GM18505 (cell line): ENCODE measurements at regions not wholly inside any gene's neighbourhood (a gene's known extent, or its start where the extent isn't known, plus 50 kb on each side); places are given as distances from the start of the nearest gene placed in this dataset.

Experiments used
- ATAC-seq: cut with Tn5 transposase; IDR thresholded peaks from one replicate; pipeline ENCODE4 v1.9.1; 2021; ENCODE audit not compliant: unreplicated experiment
- POLR2A ChIP-seq: IDR thresholded peaks from 4 replicates; pipeline ENCODE4 v1.6.1; 2011; ENCODE audit warnings: borderline replicate concordance; ENCODE audit not compliant: insufficient read depth, insufficient read length; ENCODE audit errors: extremely low read depth

DNA sequence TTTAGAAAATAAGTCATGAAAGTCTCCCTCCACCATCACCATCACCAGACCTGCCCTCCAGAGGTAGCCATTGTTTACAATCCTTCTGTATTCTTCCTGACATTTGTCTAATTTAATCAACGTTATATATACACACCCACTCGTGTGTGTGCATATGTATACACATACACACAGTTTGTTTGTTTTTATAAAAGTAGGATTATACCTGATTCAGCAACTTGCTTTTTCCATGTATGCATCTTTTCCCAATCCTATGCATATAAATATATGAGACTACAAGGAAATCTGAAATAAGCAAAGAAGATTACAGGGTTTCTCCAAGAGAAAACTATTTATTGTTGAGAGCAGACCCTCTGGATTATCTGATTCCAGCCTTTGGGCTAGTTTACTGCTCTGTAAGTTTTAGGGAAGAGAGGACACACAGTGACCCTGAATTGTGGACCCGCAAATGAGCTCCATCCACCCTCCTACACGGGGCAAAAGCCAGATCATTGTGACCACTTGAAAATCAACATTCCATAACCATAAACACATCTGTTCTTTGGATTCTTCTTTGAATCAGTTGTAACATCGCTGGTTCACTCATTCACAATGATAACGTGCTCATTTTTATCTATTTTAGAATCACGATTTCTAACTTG lies 104.3 kb downstream of the CPN2 start:
- ATAC-seq: no peak
- TF ChIP-seq POLR2A: no peak

GRCh38 chr3:194247350-194247740 lies 103.8 kb downstream of the CPN2 start:
- ATAC-seq: no peak
- TF ChIP-seq POLR2A: no peak

DNA sequence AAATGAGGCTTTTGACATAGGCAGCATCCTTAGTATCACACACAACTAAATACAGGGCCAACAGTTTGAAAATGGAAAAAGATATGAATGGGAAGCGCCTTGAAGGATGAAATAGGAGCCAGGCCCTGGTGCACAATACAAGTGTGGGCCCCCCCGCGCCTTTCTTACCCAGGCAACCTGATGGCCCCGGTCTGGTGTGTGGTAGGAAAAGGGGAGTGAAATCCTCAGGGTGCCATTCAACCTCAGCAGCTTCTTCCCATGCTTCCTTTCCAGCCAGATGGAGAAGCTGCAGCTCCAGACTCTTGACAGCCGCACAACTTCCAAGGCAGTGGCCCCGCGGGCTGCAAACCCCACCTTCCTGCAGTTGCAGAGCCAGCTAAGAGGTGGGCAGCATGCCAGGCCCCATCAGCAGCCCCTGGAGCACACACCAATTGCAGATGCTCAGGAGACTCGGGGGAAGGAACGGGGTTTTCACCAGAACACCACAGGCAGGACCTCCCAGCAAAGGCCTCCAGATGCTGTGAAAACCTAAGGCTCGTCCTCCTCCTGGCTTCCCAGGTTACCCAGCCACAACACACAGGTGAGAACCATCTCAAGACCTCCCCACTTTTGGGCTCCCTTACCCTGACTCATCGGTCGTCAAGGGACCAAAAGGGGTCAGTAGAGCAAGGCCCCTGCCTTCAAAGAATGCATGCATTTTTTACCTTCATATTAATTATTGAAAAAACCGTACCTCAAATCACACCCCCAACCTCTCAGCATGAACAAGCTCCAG lies 101.6 kb downstream of the CPN2 start:
- no peak for ATAC-seq
- TF ChIP-seq POLR2A: no peak

- no peak for TF ChIP-seq POLR2A
- no peak for ATAC-seq
These were observed 100.8 kb downstream of the CPN2 start for GRCh38 chr3:194250098-194251002.

DNA sequence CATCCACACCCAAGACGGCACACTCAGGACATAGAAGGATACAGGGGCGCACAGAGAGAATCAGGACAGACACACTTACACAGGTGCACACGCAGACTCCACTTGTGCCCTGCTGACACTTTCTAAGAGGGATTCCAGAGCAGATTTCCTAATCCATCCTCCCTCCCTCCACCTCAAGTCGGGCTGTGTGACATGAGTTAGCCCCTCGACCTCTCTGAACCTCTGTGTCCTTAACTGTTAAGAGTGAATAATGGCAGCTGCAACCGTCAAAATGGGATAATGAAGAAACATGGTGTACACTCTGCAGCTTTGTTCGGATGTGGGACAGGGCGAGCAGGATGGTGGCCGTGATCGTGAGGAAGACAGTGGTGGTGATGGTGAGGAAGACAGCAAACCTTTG lies 100.1 kb downstream of the CPN2 start:
- TF ChIP-seq POLR2A: no peak
- ATAC-seq: no peak

GRCh38 chr3:194251461-194251860 lies 99.7 kb downstream of the CPN2 start:
- no peak for ATAC-seq
- no peak for TF ChIP-seq POLR2A

DNA sequence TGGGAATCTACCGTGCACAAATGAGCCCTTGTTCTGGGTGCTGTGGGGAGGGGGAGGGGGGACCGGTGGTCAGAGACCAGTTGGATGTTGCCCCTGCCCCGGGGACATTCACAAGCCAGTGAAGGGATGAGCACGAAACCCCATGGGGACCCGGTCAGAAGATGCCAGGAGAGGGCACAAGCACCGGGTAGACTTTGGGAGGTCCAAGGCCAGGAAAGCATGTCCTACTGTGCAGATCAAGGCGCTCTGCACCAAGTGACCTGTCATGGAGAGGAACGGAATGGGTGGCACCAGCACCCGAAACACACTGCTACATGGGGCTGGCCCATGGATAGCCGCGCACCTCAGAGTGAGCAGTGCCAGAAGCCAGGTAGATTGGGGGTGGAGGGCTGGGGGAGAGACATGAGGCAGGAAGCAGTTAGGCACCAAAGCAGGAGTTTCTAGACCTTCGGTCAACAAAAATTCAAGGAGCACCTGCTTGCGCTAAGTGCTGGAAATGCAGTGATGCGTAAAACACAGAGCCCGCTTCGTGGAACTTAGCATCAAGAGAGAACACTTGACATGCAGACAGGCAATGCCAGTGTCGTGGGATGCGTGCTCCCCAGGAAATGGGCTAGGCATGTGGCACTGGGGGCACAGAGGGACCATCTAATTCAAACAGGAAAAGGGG lies 99.1 kb downstream of the CPN2 start:
- no peak for TF ChIP-seq POLR2A
- no peak for ATAC-seq

GRCh38 chr3:194253270-194253669 lies 97.9 kb downstream of the CPN2 start:
- ATAC-seq: no peak
- no peak for TF ChIP-seq POLR2A

DNA sequence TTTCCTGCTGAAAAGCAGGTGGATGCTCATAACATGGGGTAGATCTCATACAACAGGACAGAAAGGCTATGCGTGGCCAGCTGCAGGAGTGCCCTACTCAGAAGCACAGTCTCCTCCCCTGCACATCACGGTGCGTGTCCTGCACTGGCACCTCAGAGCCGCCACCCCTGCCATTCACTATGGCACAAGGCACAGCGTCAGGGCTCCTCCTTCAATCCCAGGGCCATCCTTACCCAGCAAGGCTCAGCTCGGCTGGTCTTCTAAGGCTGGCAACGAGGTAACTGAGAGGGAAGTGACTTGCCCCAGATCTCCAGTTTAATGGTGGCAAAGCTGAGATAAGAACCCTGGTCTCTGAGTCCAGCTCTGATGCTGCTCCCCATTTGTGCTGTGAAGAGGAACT lies 97.1 kb downstream of the CPN2 start:
- ATAC-seq: no peak
- TF ChIP-seq POLR2A: no peak

DNA sequence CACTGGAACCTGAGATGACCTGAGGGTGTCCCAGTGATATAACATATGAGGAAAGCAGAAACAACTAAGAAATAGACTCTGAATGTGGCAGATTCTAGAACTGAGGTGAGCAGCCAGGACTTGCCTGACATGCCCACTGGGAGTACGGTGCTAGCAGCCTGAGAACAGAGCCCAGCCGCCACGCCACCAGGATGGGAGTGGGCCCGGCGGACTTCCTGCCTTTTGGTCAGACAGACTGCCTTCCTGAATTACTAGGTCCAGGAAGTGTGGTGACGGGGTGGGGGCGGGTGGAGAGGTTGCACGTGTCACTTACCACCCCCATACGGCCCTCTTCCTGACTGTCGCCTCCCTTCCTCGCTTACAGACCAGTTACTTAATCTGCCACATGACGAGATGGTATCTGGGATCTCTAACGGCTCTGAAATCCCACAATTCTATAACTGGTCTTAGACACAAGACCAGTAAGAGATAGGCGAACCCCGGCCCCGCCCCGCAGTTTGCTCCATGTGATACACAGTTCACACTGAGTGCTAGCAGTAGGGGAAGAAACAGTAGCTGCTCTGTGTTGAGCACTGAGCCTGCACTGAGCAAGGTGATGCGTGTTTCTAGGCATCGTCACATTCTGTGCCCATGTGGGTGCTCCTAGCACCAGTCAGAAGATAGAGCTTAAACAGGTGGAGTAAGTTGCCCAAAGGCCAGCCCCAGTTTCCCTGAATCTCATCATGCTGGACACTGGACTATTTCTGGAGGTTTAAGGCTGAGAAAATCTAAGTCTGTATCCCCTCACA lies 95.7 kb downstream of the CPN2 start:
- TF ChIP-seq POLR2A: peak; percentile 34

DNA sequence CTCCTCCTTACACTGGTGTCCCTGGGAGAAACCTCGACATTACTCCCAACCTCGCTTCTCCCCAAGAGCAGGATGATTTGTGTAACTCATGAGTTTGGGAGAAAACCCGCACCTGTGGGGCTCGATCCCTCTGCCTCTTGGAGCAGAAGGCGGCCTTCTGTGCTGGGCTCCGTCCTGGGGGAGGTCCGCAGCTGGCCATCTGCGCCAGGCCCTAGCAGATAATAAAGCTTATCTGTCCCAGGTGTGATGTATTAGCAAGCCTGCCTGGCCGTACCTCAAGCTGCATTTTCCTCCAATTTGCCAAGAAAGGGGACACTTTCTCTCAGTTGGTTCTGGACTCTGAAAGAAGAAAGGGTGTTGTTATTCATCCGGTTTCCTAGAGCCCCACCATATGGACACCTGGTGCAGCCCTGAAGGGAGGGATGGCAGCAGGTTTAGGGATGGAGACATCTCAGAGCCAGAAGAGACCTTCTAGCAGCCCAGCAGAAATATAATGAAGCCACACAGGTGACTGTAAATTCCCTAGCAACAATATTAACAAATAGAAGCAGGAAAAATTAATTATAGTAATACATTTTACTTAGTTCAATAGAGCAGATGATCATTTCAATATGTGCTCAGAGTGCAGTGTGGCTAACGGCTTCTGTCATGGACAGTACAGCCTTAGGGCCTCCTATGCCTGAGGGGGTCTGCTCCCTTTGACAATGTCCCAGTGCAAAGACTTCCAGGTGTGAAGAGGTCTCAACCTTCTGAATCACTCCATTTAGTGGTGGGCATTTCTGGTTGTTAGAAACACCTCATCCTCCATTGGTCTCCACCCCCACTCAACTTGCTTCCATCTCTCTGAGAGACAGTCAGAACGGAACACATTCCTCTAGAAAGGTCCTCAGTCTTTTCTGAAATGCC lies 94.8 kb downstream of the CPN2 start:
- no peak for TF ChIP-seq POLR2A
- no peak for ATAC-seq

More for the DNA sequence above, 95.7 kb downstream of the CPN2 start:
- no peak for ATAC-seq

- ATAC-seq: no peak
These were observed 93.9 kb downstream of the CPN2 start for GRCh38 chr3:194257151-194257621.

More at GRCh38 chr3:194257151-194257621, 93.9 kb downstream of the CPN2 start:
- no peak for TF ChIP-seq POLR2A
